Activated CD4-positive, alpha-beta T cell treated with anti-CD3 and anti-CD28 coated beads for 36 hours (primary cell): ENCODE measurements at regions not wholly inside any gene's neighbourhood (a gene's known extent, or its start where the extent isn't known, plus 50 kb on each side); places are given as distances from the start of the nearest gene placed in this dataset.
"Not testable (repeated sequence)": the region's sequence is repeated elsewhere in the genome, so short reads cannot be mapped to it uniquely, and the experiment has no call there.

Experiments
- ATAC-seq: fragments of 200-7000 bp; cut with Tn5 transposase; one replicate; pipeline ENCODE4 v1.10.0; 2021; ENCODE audit warnings: mild to moderate bottlenecking, moderate library complexity
- CTCF ChIA-PET: fragments of 350-600 bp; sonication (Branson Sonifier 250); formaldehyde crosslinking; loops from one replicate; lab custom pipeline; 2021; ENCODE audit warnings: antibody characterized with exemption; lab: Charles Lee
- POLR2A ChIA-PET: fragments of 350-600 bp; sonication (Branson Sonifier 250); formaldehyde crosslinking; loops from one replicate; lab custom pipeline; 2021; ENCODE audit warnings: antibody characterized with exemption, inconsistent platforms; lab: Charles Lee
- DNase-seq: peaks from one replicate; pipeline ENCODE4 v3.0.0-alpha.2; 2020
- H3K27ac Mint-ChIP-seq: one replicate; pipeline ENCODE4 v1.8.0; 2021; ENCODE audit warnings: mixed read lengths
- H3K27me3 Mint-ChIP-seq: one replicate; pipeline ENCODE4 v1.8.0; 2021; ENCODE audit warnings: mixed read lengths
- H3K36me3 Mint-ChIP-seq: one replicate; pipeline ENCODE4 v1.8.0; 2021; ENCODE audit warnings: low read depth, mixed read lengths
- H3K4me1 Mint-ChIP-seq: one replicate; pipeline ENCODE4 v1.8.0; 2021; ENCODE audit warnings: mixed read lengths
- H3K4me3 Mint-ChIP-seq: one replicate; pipeline ENCODE4 v1.8.0; 2021; ENCODE audit warnings: mild to moderate bottlenecking, moderate library complexity, mixed read lengths
- H3K9me3 Mint-ChIP-seq: one replicate; pipeline ENCODE4 v1.8.0; 2021; ENCODE audit warnings: low read depth, mixed read lengths
- intact Hi-C, 2 experiments: fragments of 100-400 bp; cut with DNase I in 1 of 2; cut with micrococcal nuclease in 1 of 2; formaldehyde crosslinking; loops; one replicate each; pipeline versions ENCODE4 v1.14.2 to v1.15.1; 2022 to 2024; cut with DNase I, micrococcal nuclease

GRCh38 chr6:144410059-144410458, 124.9 kb downstream of the UTRN start:
- Mint-ChIP-seq H3K4me1 (peaks cover 32% of the 10 kb centered on the region), H3K27me3 (no peaks in the 10 kb centered on the region), H3K36me3 (peaks cover 9% of the 10 kb centered on the region), H3K4me3 (no peak overlapping the region), H3K27ac (no peak overlapping the region), H3K9me3 (no peaks in the 10 kb centered on the region)
- intact Hi-C loops, result no loop called here
- ATAC-seq (no peak), DNase-seq (no peak)
- POLR2A ChIA-PET, result no interaction called here
- CTCF ChIA-PET, result interaction anchor here (0.6 to 1.2 kb wide), 2 partner anchors 18 to 1223 kb away, joined by 3 read pairs; no protein-coding TSS in a partner anchor

- H3K36me3 Mint-ChIP-seq, H3K27ac Mint-ChIP-seq, H3K4me3 Mint-ChIP-seq, H3K27me3 Mint-ChIP-seq, H3K9me3 Mint-ChIP-seq, DNase-seq, POLR2A ChIA-PET, intact Hi-C loops, ATAC-seq, CTCF ChIA-PET: not testable (repeated sequence)
- peaks cover 33% of the 10 kb centered on the region for H3K4me1 Mint-ChIP-seq
Measured at GRCh38 chr6:144410574-144410973, 125.4 kb downstream of the UTRN start.

- ATAC-seq (peak; percentile 71), DNase-seq (no peak)
- Mint-ChIP-seq H3K36me3 (peaks cover 9% of the 10 kb centered on the region), H3K4me1 (peaks cover 44% of the 10 kb centered on the region), H3K27me3 (no peaks in the 10 kb centered on the region), H3K4me3 (peak overlapping the region; percentile 25), H3K9me3 (no peaks in the 10 kb centered on the region), H3K27ac (peak overlapping the region; percentile 69)
- intact Hi-C loops, result no loop called here
- ChIA-PET CTCF (interaction anchor here (0.6 kb wide), 1 partner anchor 801 kb away, joined by 4 read pairs; no protein-coding TSS in a partner anchor), POLR2A (no interaction called here)
Measured at GRCh38 chr6:144411531-144412165, 126.5 kb downstream of the UTRN start.

GRCh38 chr6:144413418-144413817, 128.3 kb downstream of the UTRN start:
- intact Hi-C loops, result no loop called here
- no peaks in the 10 kb centered on the region for H3K9me3 Mint-ChIP-seq
- ChIA-PET POLR2A (interaction anchor here (0.6 kb wide), 1 partner anchor 23 kb away, joined by 3 read pairs; no protein-coding TSS in a partner anchor), CTCF (interaction anchor here (1.1 kb wide), 1 partner anchor 11 kb away, joined by 3 read pairs; no protein-coding TSS in a partner anchor)
- peaks cover 45% of the 10 kb centered on the region for H3K4me1 Mint-ChIP-seq
- H3K27me3 Mint-ChIP-seq, result no peaks in the 10 kb centered on the region
- H3K27ac Mint-ChIP-seq, result no peak overlapping the region
- DNase-seq (no peak), ATAC-seq (no peak)
- H3K36me3 Mint-ChIP-seq, result peaks cover 7% of the 10 kb centered on the region
- H3K4me3 Mint-ChIP-seq, result no peak overlapping the region

GRCh38 chr6:144415014-144415413, 129.9 kb downstream of the UTRN start:
- ChIA-PET CTCF (interaction anchor here (0.6 to 0.7 kb wide), 2 partner anchors 471 to 770 kb away, joined by 3 read pairs; no protein-coding TSS in a partner anchor), POLR2A (interaction anchor here (0.7 kb wide), 1 partner anchor 55 kb away, joined by 3 read pairs; no protein-coding TSS in a partner anchor)
- Mint-ChIP-seq H3K36me3 (peaks cover 7% of the 10 kb centered on the region), H3K4me3 (no peak overlapping the region), H3K4me1 (peaks cover 53% of the 10 kb centered on the region), H3K27me3 (no peaks in the 10 kb centered on the region), H3K9me3 (no peaks in the 10 kb centered on the region), H3K27ac (no peak overlapping the region)
- ATAC-seq (no peak), DNase-seq (no peak)
- intact Hi-C loops, result no loop called here

GRCh38 chr6:144415835-144416237, 130.7 kb downstream of the UTRN start:
- Mint-ChIP-seq H3K27me3 (no peaks in the 10 kb centered on the region), H3K4me3 (no peak overlapping the region), H3K36me3 (peaks cover 3% of the 10 kb centered on the region), H3K4me1 (peaks cover 50% of the 10 kb centered on the region), H3K9me3 (no peaks in the 10 kb centered on the region), H3K27ac (no peak overlapping the region)
- intact Hi-C loops, result no loop called here
- ATAC-seq, result no peak
- ChIA-PET CTCF (interaction anchor here (0.6 kb wide), 1 partner anchor 9 kb away, joined by 3 read pairs; no protein-coding TSS in a partner anchor), POLR2A (no interaction called here)
- DNase-seq, result no peak

- Mint-ChIP-seq H3K27ac (no peak overlapping the region), H3K36me3 (no peaks in the 10 kb centered on the region), H3K27me3 (no peaks in the 10 kb centered on the region), H3K4me1 (peaks cover 45% of the 10 kb centered on the region), H3K4me3 (no peak overlapping the region), H3K9me3 (no peaks in the 10 kb centered on the region)
- intact Hi-C loops, result no loop called here
- no peak for DNase-seq
- ChIA-PET CTCF (interaction anchor here (0.6 kb wide), 1 partner anchor 9 kb away, joined by 3 read pairs; no protein-coding TSS in a partner anchor), POLR2A (interaction anchor here (0.6 kb wide), 1 partner anchor 15 kb away, joined by 3 read pairs; no protein-coding TSS in a partner anchor)
- ATAC-seq, result no peak
Measured at GRCh38 chr6:144416244-144416643, 131.1 kb downstream of the UTRN start.

- Mint-ChIP-seq H3K36me3 (no peaks in the 10 kb centered on the region), H3K4me3 (no peak overlapping the region), H3K27me3 (no peaks in the 10 kb centered on the region), H3K9me3 (no peaks in the 10 kb centered on the region), H3K27ac (no peak overlapping the region), H3K4me1 (peaks cover 40% of the 10 kb centered on the region)
- ATAC-seq (no peak), DNase-seq (no peak)
- intact Hi-C loops, result no loop called here
- ChIA-PET POLR2A (interaction anchor here (0.6 kb wide), 2 partner anchors 15 to 71 kb away, joined by 3 read pairs; no protein-coding TSS in a partner anchor), CTCF (no interaction called here)
Measured at GRCh38 chr6:144416773-144417172, 131.6 kb downstream of the UTRN start.

GRCh38 chr6:144417681-144418080, 132.5 kb downstream of the UTRN start:
- Mint-ChIP-seq H3K27ac (no peak overlapping the region), H3K36me3 (peaks cover 2% of the 10 kb centered on the region), H3K27me3 (no peaks in the 10 kb centered on the region), H3K4me1 (peaks cover 39% of the 10 kb centered on the region), H3K4me3 (no peak overlapping the region), H3K9me3 (no peaks in the 10 kb centered on the region)
- POLR2A ChIA-PET, result interaction anchor here (0.6 kb wide), 1 partner anchor 72 kb away, joined by 3 read pairs; no protein-coding TSS in a partner anchor
- ATAC-seq (no peak), DNase-seq (no peak)
- intact Hi-C loops, result no loop called here
- CTCF ChIA-PET, result no interaction called here

- intact Hi-C loops, result no loop called here
- no peak for ATAC-seq
- no peaks in the 10 kb centered on the region for H3K9me3 Mint-ChIP-seq
- no peak for DNase-seq
- H3K27me3 Mint-ChIP-seq, result no peaks in the 10 kb centered on the region
- no peak overlapping the region for H3K4me3 Mint-ChIP-seq
- H3K4me1 Mint-ChIP-seq, result peaks cover 32% of the 10 kb centered on the region
- H3K27ac Mint-ChIP-seq, result no peak overlapping the region
- ChIA-PET CTCF (no interaction called here), POLR2A (no interaction called here)
- H3K36me3 Mint-ChIP-seq, result peaks cover 5% of the 10 kb centered on the region
Measured at GRCh38 chr6:144418959-144419545, 133.9 kb downstream of the UTRN start.

- POLR2A ChIA-PET, result no interaction called here
- no peak overlapping the region for H3K27ac Mint-ChIP-seq
- peaks cover 9% of the 10 kb centered on the region for H3K4me1 Mint-ChIP-seq
- peaks cover 14% of the 10 kb centered on the region for H3K36me3 Mint-ChIP-seq
- CTCF ChIA-PET, result interaction anchor here (0.8 kb wide), 1 partner anchor 18 kb away, joined by 4 read pairs; no protein-coding TSS in a partner anchor
- DNase-seq, result no peak
- no peaks in the 10 kb centered on the region for H3K9me3 Mint-ChIP-seq
- no peaks in the 10 kb centered on the region for H3K27me3 Mint-ChIP-seq
- no peak for ATAC-seq
- no peak overlapping the region for H3K4me3 Mint-ChIP-seq
- intact Hi-C loops, result loop anchor here in 1 of 2 experiments (2.0 kb wide), 1 partner anchor 30 kb away; no protein-coding TSS in a partner anchor
Measured at GRCh38 chr6:144423167-144423566, 138.0 kb downstream of the UTRN start.
